Erythroblast (primary cell): ENCODE measurements at regions not wholly inside any gene's neighbourhood (a gene's known extent, or its start where the extent isn't known, plus 50 kb on each side); places are given as distances from the start of the nearest gene placed in this dataset.

ENCODE experiments used
- DNase-seq, 2 experiments: peaks; one replicate each; lab custom pipeline; 2025; lab: John Stamatoyannopoulos, UW
- GATA1 ChIP-seq: IDR thresholded peaks from 2 replicates; pipeline ENCODE4 v1.6.1; 2011; ENCODE audit warnings: low read depth, mild to moderate bottlenecking, control low read depth, low read length, moderate library complexity
- POLR2A ChIP-seq: IDR thresholded peaks from 2 replicates; pipeline ENCODE4 v1.6.1; 2011; ENCODE audit warnings: mild to moderate bottlenecking, low read length

GRCh38 chr1:10951961-10952360 lies 60.5 kb upstream of the TARDBP start:
- TF ChIP-seq GATA1: no peak
- TF ChIP-seq POLR2A: no peak

GRCh38 chr1:10953505-10954193 lies 58.8 kb upstream of the TARDBP start:
- TF ChIP-seq POLR2A: no peak
- no peak for TF ChIP-seq GATA1
- no peak for DNase-seq

More at GRCh38 chr1:10951961-10952360, 60.5 kb upstream of the TARDBP start:
- DNase-seq: no peak

- no peak for DNase-seq
- no peak for TF ChIP-seq POLR2A
- TF ChIP-seq GATA1: no peak
Measured at GRCh38 chr1:10957133-10957532, 55.3 kb upstream of the TARDBP start.

DNA sequence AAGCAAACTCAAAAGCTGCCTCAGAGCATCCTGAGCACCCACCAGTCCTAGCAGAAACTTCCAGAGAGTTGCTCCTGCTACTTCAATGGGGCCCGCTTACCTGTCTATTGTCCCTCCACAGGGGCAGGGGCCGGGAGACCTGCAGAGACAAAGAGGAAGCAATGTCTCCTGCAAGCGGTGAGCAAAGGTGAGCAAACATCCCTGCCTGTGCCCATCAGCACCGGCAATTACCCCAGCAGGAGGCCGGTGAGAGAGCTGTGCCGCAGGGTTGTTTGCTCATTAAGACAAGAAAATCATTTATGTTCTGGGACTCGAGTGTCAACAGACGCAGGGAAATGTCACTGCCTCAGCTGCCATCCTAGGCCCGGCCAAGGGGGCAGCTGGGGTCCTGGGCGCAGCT lies 53.8 kb upstream of the TARDBP start:
- TF ChIP-seq GATA1 (no peak), POLR2A (no peak)
- no peak for DNase-seq

GRCh38 chr1:10960411-10961299 lies 51.8 kb upstream of the TARDBP start:
- peak; percentile 49 to 72 for DNase-seq
- no peak for TF ChIP-seq GATA1
- no peak for TF ChIP-seq POLR2A

DNA sequence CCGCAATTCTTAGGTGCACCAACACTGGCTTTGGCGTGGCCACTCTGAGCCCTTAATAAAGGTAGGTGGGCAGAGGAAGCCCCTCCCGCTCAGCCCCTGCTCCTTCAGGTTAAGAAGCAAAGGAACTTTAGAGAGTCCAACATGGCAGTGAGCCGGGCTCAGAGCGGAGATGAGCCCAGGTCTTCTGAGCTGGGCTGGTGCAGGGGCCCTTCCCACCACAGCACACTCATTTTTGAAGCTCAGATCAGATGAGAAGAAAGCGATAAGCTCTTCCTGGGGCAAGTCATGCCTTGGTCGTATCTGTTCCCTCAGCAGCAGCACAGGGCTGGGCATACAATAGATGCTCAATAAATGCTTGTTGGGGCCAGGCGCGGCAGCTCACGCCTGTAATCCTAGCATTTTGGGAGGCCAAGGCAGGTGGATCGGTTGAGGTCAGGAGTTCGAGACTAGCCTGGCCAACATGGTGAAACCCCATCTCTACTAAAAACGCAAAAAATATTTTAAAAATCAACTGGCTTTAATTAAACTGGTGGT lies 51.1 kb upstream of the TARDBP start:
- no peak for TF ChIP-seq POLR2A
- no peak for TF ChIP-seq GATA1
- no peak for DNase-seq

DNA sequence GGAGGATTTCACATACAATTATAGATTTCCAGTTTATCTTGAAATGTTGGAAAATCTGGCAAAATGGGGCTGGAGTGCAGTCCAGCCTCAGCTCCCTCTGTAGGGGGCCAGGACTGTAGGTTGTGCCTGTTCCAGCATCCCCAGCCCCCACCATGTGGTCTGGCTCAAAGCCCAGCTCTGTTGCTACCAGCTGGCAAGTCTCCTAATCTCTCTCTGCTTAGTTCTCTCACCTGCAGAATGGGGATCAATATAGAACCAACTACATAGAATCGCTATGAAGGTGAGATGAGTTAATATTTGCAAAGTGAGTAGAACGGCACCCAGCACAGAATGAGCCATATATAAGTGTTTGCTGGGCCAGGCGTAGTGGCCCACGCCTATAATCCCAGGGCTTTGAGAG lies 50.0 kb upstream of the TARDBP start:
- DNase-seq: no peak
- TF ChIP-seq GATA1 (no peak), POLR2A (no peak)
